Heart left ventricle (tissue), 13 donors: ENCODE measurements at regions not wholly inside any gene's neighbourhood (a gene's known extent, or its start where the extent isn't known, plus 50 kb on each side); places are given as distances from the start of the nearest gene placed in this dataset.

ENCODE experiments used
- POLR2A ChIP-seq, 2 donors: fragments of 450-650 bp; IDR thresholded peaks; one replicate each; pipeline ENCODE4 v1.6.1; 2017; ENCODE audit warnings: antibody characterized with exemption in 2 of 2, mild to moderate bottlenecking in 2 of 2, moderate library complexity in 2 of 2
- TF ChIP-seq, protein P1 (sequence below), 12 donors: fragments of 200-600 bp; sonication (generic) in 4 of 12; IDR thresholded peaks; one replicate each; pipeline versions ENCODE4 v1.5.0 to v1.8.0; 2018 to 2022; ENCODE audit warnings: antibody characterized with exemption in 12 of 12, mild to moderate bottlenecking in 5 of 12
- donor health status: ischemic (EF 13 %, LVEDD 7.1; RV severe dilation, severe dysfunction).
- donor health status: DM: no; HTN: yes; CAD: no.
- donor health status: DM: no; HTN: no; CAD: no.
- donor health status: ischemic (EF 25% LVEDD 6.9; RV normal size, moderate dysfunction).
- donor health status: ischemic (EF 25% LVEDD 5.7; RV mildly dilated, moderate dysfunction).
- donor health status: ischemic (EF 35%, LVEDD 5.7; RV mildly dilated, moderate dysfunction).
- donor health status: nonischemic (EF 11% LVEDD 7.7; RV severe dilation, severe dysfunction).
- donor health status: DM: yes; HTN: yes; CAD: no.
- donor health status: PGD.
- donor health status: ischemic (EF 29% LVEDD 5.4; RV normal size, mild dysfunction).
- donor health status: nonischemic (EF 23%, LVEDD 6.1; RV moderate dilation, normal function).

DNA sequence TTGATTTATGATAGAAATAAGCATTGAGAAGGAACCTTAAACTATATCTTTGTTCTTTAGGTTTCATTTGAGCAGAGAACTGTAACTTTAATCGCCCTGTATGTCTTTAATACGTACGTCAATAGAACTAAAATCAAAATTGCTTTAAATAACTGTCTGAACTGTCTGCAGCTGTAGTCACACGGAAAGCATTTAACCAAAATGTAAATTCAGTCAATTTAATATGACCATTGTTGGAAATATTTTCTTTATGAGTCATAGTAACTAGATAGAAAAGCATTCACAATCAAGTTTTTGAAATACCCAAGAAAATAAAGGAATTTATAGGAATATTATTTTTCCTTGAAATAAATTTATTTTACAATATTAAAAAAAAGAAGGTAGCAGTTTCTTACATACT is 157.1 kb upstream of the CDH6 start:
- TF ChIP-seq, protein P1, sequence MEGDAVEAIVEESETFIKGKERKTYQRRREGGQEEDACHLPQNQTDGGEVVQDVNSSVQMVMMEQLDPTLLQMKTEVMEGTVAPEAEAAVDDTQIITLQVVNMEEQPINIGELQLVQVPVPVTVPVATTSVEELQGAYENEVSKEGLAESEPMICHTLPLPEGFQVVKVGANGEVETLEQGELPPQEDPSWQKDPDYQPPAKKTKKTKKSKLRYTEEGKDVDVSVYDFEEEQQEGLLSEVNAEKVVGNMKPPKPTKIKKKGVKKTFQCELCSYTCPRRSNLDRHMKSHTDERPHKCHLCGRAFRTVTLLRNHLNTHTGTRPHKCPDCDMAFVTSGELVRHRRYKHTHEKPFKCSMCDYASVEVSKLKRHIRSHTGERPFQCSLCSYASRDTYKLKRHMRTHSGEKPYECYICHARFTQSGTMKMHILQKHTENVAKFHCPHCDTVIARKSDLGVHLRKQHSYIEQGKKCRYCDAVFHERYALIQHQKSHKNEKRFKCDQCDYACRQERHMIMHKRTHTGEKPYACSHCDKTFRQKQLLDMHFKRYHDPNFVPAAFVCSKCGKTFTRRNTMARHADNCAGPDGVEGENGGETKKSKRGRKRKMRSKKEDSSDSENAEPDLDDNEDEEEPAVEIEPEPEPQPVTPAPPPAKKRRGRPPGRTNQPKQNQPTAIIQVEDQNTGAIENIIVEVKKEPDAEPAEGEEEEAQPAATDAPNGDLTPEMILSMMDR (IDR thresholded peaks at IDR 0.05) = no peak
- TF ChIP-seq POLR2A (IDR thresholded peaks at IDR 0.05) = no peak
